ENCODE measurements at regions not wholly inside any gene's neighbourhood (a gene's known extent, or its start where the extent isn't known, plus 50 kb on each side); places are given as distances from the start of the nearest gene placed in this dataset.

GRCh38 chr5:126093041-126093440, 330.2 kb upstream of the GRAMD2B start:
- 46% methylated on average over 2 of the region's 2 CpGs for WGBS
- DNase-seq (ENCODE audit: low spot score): no peak
- Histone ChIP-seq H3K9me3 (ENCODE audit: control insufficient read depth in 4 of 4, low read length in 3 of 4) (no peaks in the 10 kb centered on the region), H3K27ac (ENCODE audit: low read depth in 1 of 2, low read length in 2 of 2) (no peak overlapping the region), H3K4me1 (ENCODE audit: control insufficient read depth in 4 of 4, insufficient read depth in 4 of 4, low read length in 3 of 4) (no peaks in the 10 kb centered on the region), H3K9ac (ENCODE audit: low read depth in 1 of 2, low read length in 2 of 2) (no peak overlapping the region), H3K4me3 (ENCODE audit: low read depth in 1 of 3, low read length in 3 of 3) (no peak overlapping the region), H3K27me3 (ENCODE audit: control insufficient read depth in 4 of 4, insufficient read depth in 4 of 4, low read length in 3 of 4) (no peaks in the 10 kb centered on the region), H3K36me3 (ENCODE audit: control insufficient read depth in 4 of 4, insufficient read depth in 3 of 4, low read depth in 1 of 4, low read length in 3 of 4) (no peaks in the 10 kb centered on the region)
- no peak for TF ChIP-seq JUND (IDR thresholded peaks at IDR 0.05)
- no peak for TF ChIP-seq ZBTB33 (IDR thresholded peaks at IDR 0.05)
- TF ChIP-seq YY1 (IDR thresholded peaks at IDR 0.05): no peak
- no peak for TF ChIP-seq SP1 (IDR thresholded peaks at IDR 0.05)
- TF ChIP-seq CTCF (IDR thresholded peaks at IDR 0.05; ENCODE audit: low read depth, low read length, missing input control): no peak
- TF ChIP-seq GABPA (IDR thresholded peaks at IDR 0.05 in 1 of 2, conservative IDR thresholded peaks at IDR 0.05 in 1 of 2): no peak

- Histone ChIP-seq H3K4me3 (ENCODE audit: low read depth in 1 of 3, low read length in 3 of 3) (no peak overlapping the region), H3K4me1 (ENCODE audit: control insufficient read depth in 4 of 4, insufficient read depth in 4 of 4, low read length in 3 of 4) (no peaks in the 10 kb centered on the region), H3K9ac (ENCODE audit: low read depth in 1 of 2, low read length in 2 of 2) (no peak overlapping the region), H3K9me3 (ENCODE audit: control insufficient read depth in 4 of 4, low read length in 3 of 4) (no peaks in the 10 kb centered on the region), H3K27ac (ENCODE audit: low read depth in 1 of 2, low read length in 2 of 2) (no peak overlapping the region), H3K36me3 (ENCODE audit: control insufficient read depth in 4 of 4, insufficient read depth in 3 of 4, low read depth in 1 of 4, low read length in 3 of 4) (no peaks in the 10 kb centered on the region), H3K27me3 (ENCODE audit: control insufficient read depth in 4 of 4, insufficient read depth in 4 of 4, low read length in 3 of 4) (no peaks in the 10 kb centered on the region)
- TF ChIP-seq REST (IDR thresholded peaks at IDR 0.05) (no peak), CTCF (IDR thresholded peaks at IDR 0.05; ENCODE audit: low read depth, low read length, missing input control) (no peak), FOXA1 (IDR thresholded peaks at IDR 0.05) (no peak), TAF1 (conservative IDR thresholded peaks at IDR 0.05) (no peak), ZBTB33 (IDR thresholded peaks at IDR 0.05) (no peak)
- no peak for DNase-seq (ENCODE audit: low spot score)
- WGBS: 92% methylated on average over 5 of the region's 5 CpGs
Measured at GRCh38 chr5:126093718-126094117, 329.5 kb upstream of the GRAMD2B start.

All from liver (tissue), 8 donors.